ENCODE measurements at regions not wholly inside any gene's neighbourhood (a gene's known extent, or its start where the extent isn't known, plus 50 kb on each side); places are given as distances from the start of the nearest gene placed in this dataset.

DNA sequence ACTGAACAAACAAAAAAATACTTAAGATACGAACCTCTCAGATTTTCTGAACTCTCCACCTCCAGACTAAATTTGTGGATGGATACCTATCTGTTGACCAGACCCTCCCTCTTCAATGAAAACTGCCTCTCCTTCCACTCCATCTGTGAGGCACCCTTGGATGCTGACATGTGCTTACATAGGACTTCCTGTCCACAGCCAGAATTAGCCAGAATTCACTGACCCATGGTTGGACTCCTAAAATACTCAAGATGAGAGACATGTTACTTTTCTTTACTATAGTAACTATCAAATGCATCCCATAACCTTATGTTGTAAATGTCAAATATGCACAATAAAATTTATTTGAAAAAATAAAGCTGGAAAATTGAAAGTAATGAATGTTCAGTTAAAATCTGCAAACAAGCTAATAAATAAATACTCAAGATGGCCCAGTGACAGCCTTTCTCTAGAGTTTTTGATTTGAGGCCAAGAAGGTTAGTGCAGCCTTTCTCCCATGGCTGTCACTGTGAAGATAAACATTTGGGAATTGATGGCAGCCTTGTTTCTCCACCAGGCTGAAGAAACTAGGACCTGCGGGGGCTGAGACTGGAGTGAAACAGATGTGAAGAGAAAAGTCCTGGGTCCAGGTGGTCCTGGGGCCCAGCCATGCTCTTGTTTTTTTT, 287.0 kb downstream of the ZEB1 start:
- H3K27ac ChIP-seq, result no peak overlapping the region
- no peaks in the 10 kb centered on the region for H3K9me3 ChIP-seq
- DNase-seq (no peak), ATAC-seq (no peak)
- intact Hi-C loops (cut with DNase I), result loop anchor here (2.0 to 10.0 kb wide), 2 partner anchors 43 to 821 kb away; no protein-coding TSS in a partner anchor
- H3K4me3 ChIP-seq, result no peak overlapping the region
- TF ChIP-seq, protein P1, sequence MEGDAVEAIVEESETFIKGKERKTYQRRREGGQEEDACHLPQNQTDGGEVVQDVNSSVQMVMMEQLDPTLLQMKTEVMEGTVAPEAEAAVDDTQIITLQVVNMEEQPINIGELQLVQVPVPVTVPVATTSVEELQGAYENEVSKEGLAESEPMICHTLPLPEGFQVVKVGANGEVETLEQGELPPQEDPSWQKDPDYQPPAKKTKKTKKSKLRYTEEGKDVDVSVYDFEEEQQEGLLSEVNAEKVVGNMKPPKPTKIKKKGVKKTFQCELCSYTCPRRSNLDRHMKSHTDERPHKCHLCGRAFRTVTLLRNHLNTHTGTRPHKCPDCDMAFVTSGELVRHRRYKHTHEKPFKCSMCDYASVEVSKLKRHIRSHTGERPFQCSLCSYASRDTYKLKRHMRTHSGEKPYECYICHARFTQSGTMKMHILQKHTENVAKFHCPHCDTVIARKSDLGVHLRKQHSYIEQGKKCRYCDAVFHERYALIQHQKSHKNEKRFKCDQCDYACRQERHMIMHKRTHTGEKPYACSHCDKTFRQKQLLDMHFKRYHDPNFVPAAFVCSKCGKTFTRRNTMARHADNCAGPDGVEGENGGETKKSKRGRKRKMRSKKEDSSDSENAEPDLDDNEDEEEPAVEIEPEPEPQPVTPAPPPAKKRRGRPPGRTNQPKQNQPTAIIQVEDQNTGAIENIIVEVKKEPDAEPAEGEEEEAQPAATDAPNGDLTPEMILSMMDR (IDR thresholded peaks at IDR 0.05), result no peak
- peaks cover 7% of the 10 kb centered on the region for H3K4me1 ChIP-seq
- 49 to 76% (median 69%) methylated on average over 2 of the region's 2 CpGs for WGBS, 3 donors
- H3K27me3 ChIP-seq (ENCODE audit: insufficient read depth in 3 of 3, low read length in 2 of 3), result no peaks in the 10 kb centered on the region
- no peaks in the 10 kb centered on the region for H3K36me3 ChIP-seq (ENCODE audit: insufficient read depth in 1 of 2, low read depth in 1 of 2)

DNA sequence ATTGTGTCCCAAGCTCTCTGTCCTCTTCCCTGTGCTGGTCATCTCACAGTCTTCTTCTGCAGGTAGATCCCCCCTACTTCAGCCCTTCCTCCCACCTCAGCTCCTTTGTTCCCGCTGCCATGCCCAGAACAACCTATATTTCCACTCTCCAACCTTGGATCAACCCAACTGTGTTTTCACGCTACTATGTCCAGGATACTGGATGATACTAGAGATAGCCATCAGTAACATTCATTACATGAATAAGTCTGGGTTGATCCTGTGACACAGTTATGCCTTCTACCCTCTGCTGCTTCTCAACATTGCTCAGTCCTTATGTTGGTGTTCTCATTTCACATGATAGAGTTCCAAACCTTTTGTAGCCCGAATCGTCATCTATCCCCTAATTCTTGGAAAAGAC, 286.4 kb downstream of the ZEB1 start:
- intact Hi-C loops (cut with DNase I), result loop anchor here (2.0 to 10.0 kb wide), 2 partner anchors 43 to 821 kb away; no protein-coding TSS in a partner anchor
- no peaks in the 10 kb centered on the region for H3K9me3 ChIP-seq
- H3K4me1 ChIP-seq, result peaks cover 7% of the 10 kb centered on the region
- TF ChIP-seq, protein P1 (IDR thresholded peaks at IDR 0.05), result no peak
- no peak overlapping the region for H3K27ac ChIP-seq
- no peak for DNase-seq
- no peak overlapping the region for H3K4me3 ChIP-seq
- WGBS, 3 donors, result 89 to 97% (median 91%) methylated on average over 4 of the region's 4 CpGs
- no peak for ATAC-seq
- no peaks in the 10 kb centered on the region for H3K27me3 ChIP-seq (ENCODE audit: insufficient read depth in 3 of 3, low read length in 2 of 3)
- H3K36me3 ChIP-seq (ENCODE audit: insufficient read depth in 1 of 2, low read depth in 1 of 2), result no peaks in the 10 kb centered on the region

DNA sequence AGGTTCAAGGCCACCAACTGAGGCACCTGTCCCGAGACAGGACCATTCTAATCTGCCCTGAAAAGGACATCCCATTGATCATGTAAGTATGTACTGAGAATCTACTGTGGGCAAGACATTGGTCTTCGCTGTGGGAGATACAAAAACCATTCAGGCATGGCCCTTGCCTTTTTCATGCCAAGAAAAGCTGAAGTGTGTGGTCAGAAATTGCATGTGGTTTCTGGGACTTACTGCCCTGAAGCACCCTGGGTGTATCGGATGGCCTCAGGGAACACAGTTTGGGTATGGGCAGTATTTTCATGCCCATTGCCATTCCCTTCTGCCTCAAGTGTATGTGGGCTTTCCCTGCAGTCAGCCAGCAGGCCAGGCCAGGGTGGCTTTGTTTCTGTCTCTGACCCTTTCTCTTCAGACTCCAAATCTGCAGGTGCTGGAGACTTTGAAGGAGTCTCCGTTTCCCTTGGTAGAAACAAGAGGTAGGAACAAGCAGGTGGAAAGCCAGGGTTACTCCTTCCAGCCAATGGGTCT, 285.7 kb downstream of the ZEB1 start:
- 69 to 83% (median 71%) methylated on average over 4 of the region's 4 CpGs for WGBS, 3 donors
- peak overlapping the region; percentile 97 for H3K27ac ChIP-seq
- intact Hi-C loops (cut with DNase I), result loop anchor here (2.0 to 10.0 kb wide), 5 partner anchors 44 to 820 kb away; partner anchors contain the start of gene ZNF438 (in 1 of the 2)

DNA sequence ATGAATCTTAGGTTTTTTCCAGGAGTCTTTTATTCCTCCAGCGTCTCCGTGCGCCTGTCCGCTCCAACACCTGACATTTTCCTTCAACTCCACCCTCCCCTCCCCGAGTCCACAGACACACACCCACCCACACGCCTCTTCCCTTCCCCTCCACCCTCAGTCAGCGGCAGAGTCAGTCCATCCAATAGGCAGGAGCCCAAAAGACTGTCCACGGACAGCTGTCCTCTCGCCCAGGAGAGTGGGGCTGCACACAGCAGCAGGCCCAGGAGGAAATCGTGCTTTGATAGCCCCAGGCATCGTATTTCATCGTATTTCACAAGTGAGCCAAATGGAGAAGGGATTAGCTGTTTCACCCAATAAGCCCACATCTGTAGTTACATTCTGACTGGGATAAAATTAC, 285.1 kb downstream of the ZEB1 start:
- H3K4me3 ChIP-seq, result peak overlapping the region; percentile 83
- H3K27ac ChIP-seq, result peak overlapping the region; percentile 97
- H3K27me3 ChIP-seq (ENCODE audit: insufficient read depth in 3 of 3, low read length in 2 of 3), result no peaks in the 10 kb centered on the region
- TF ChIP-seq, protein P1 (IDR thresholded peaks at IDR 0.05), result no peak
- no peaks in the 10 kb centered on the region for H3K9me3 ChIP-seq
- intact Hi-C loops (cut with DNase I), result loop anchor here (2.0 to 10.0 kb wide), 5 partner anchors 45 to 819 kb away; partner anchors contain the start of gene ZNF438 (in 1 of the 2)
- H3K36me3 ChIP-seq (ENCODE audit: insufficient read depth in 1 of 2, low read depth in 1 of 2), result no peaks in the 10 kb centered on the region
- DNase-seq (peak; percentile 37 to 72), ATAC-seq (peak; percentile 18 to 52 (median 47))
- 13 to 29% (median 20%) methylated on average over 12 of the region's 12 CpGs for WGBS, 3 donors
- peaks cover 7% of the 10 kb centered on the region for H3K4me1 ChIP-seq

More for the DNA sequence above, 285.7 kb downstream of the ZEB1 start:
- Histone ChIP-seq H3K36me3 (ENCODE audit: insufficient read depth in 1 of 2, low read depth in 1 of 2) (no peaks in the 10 kb centered on the region), H3K4me3 (peak overlapping the region; percentile 83), H3K4me1 (peaks cover 7% of the 10 kb centered on the region), H3K9me3 (no peaks in the 10 kb centered on the region), H3K27me3 (ENCODE audit: insufficient read depth in 3 of 3, low read length in 2 of 3) (no peaks in the 10 kb centered on the region)
- TF ChIP-seq, protein P1 (IDR thresholded peaks at IDR 0.05), result no peak
- ATAC-seq (no peak), DNase-seq (no peak)

Measured in psoas muscle (tissue), 7 donors.